Gastroesophageal sphincter (tissue), 4 donors: ENCODE measurements at regions not wholly inside any gene's neighbourhood (a gene's known extent, or its start where the extent isn't known, plus 50 kb on each side); places are given as distances from the start of the nearest gene placed in this dataset.

Source experiments
- ATAC-seq: fragments of 150-250 bp; one replicate; pipeline ENCODE4 v1.9.1; 2016; ENCODE audit warnings: mild to moderate bottlenecking, moderate library complexity
- H3K27ac ChIP-seq, 4 donors: fragments of 200-600 bp; sonication (generic) in 3 of 4; 1 replicate in 3 of 4; 2 replicates in 1 of 4; pipeline ENCODE4 v1.5.1; 2016 to 2019
- H3K27me3 ChIP-seq: fragments of 200-600 bp; sonication (generic); one replicate; pipeline ENCODE4 v1.5.1; 2019
- H3K36me3 ChIP-seq, 2 donors: fragments of 200-600 bp; sonication (generic); one replicate each; pipeline ENCODE4 v1.5.1; 2019; ENCODE audit warnings: control low read depth in 1 of 2
- H3K4me1 ChIP-seq, 3 donors: fragments of 200-600 bp; sonication (generic); 1 replicate in 2 of 3; 2 replicates in 1 of 3; pipeline ENCODE4 v1.5.1; 2016 to 2019; ENCODE audit warnings: control low read depth in 2 of 3
- H3K4me3 ChIP-seq, 2 donors: fragments of 200-600 bp; sonication (generic); one replicate each; pipeline ENCODE4 v1.5.1; 2019; ENCODE audit warnings: mild to moderate bottlenecking in 1 of 2, moderate library complexity in 1 of 2
- H3K9me3 ChIP-seq, 3 donors: fragments of 200-600 bp; sonication (generic); one replicate each; pipeline ENCODE4 v1.5.1; 2017 to 2019; ENCODE audit warnings: control low read depth in 2 of 3
- EP300 ChIP-seq: sonication (generic); formaldehyde crosslinking; IDR thresholded peaks from one replicate; pipeline ENCODE4 v1.6.1; 2017; ENCODE audit warnings: antibody characterized with exemption, mild to moderate bottlenecking
- POLR2A ChIP-seq, 2 donors: fragments of 450-650 bp; IDR thresholded peaks; one replicate each; pipeline ENCODE4 v1.6.1; 2017; ENCODE audit warnings: antibody characterized with exemption in 2 of 2, mild to moderate bottlenecking in 2 of 2, moderate library complexity in 1 of 2
- POLR2AphosphoS5 ChIP-seq: sonication (generic); formaldehyde crosslinking; IDR thresholded peaks from one replicate; pipeline ENCODE4 v1.6.1; 2017; ENCODE audit warnings: antibody characterized with exemption
- WGBS, 2 donors: methylation state at CpG; one replicate each; pipeline ENCODE4 v1.1.5; 2018; ENCODE audit warnings: low coverage in 1 of 2; 5-methylcytosine and 5-hydroxymethylcytosine counted together
- TF ChIP-seq, protein P1 (sequence below), 4 experiments: fragments of 200-600 bp in 2 of 4; fragments of 450-650 bp in 2 of 4; sonication (generic) in 1 of 4; IDR thresholded peaks; one replicate each; pipeline ENCODE4 v1.5.1; 2017 to 2019; ENCODE audit warnings: antibody characterized with exemption in 4 of 4, mild to moderate bottlenecking in 2 of 4, moderate library complexity in 2 of 4

DNA sequence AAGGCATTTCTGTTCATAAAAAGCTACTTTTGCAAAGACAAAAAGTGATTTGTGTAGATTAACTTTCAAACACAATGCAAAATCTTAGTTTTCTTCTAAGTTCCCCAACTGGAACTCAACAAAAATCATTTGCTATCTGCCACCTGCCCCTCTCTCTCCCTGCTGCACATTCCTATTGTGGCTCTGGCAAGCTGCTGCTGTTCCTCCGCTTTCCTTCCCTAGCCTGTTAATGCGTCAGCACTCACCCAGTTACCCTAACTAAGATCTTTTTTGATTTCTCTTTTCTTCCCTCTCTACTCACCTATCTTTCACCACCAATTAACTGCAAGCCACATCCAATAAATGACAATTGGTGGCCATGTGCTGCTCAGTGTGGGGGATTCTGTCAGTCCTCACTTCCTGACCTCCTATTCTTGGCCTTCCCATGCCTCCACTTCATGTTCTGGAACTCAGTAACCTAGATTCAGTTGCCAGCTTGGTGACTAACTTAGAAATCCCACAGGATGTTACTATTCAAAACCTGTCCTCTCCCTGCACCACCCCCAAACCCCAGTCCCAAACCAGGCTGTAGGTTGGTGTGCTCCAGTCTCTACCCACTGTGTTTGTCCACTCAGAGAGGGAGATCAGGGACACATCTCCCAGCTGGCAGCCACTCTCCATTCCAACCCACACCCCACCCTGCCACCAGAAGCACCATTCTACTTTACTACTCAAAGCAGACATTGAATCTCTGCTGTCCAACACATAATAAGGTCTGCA, 140.2 kb upstream of the CTTNBP2 start:
- Histone ChIP-seq H3K27me3 (no peaks in the 10 kb centered on the region), H3K27ac (no peak overlapping the region), H3K36me3 (no peaks in the 10 kb centered on the region), H3K4me1 (no peaks in the 10 kb centered on the region), H3K4me3 (no peak overlapping the region), H3K9me3 (peaks cover 0 to 15% (median 0%) of the 10 kb centered on the region in 3 donors)
- TF ChIP-seq POLR2AphosphoS5 (no peak), EP300 (no peak), POLR2A (IDR thresholded peaks at IDR 0.05) (no peak)
- TF ChIP-seq, protein P1, sequence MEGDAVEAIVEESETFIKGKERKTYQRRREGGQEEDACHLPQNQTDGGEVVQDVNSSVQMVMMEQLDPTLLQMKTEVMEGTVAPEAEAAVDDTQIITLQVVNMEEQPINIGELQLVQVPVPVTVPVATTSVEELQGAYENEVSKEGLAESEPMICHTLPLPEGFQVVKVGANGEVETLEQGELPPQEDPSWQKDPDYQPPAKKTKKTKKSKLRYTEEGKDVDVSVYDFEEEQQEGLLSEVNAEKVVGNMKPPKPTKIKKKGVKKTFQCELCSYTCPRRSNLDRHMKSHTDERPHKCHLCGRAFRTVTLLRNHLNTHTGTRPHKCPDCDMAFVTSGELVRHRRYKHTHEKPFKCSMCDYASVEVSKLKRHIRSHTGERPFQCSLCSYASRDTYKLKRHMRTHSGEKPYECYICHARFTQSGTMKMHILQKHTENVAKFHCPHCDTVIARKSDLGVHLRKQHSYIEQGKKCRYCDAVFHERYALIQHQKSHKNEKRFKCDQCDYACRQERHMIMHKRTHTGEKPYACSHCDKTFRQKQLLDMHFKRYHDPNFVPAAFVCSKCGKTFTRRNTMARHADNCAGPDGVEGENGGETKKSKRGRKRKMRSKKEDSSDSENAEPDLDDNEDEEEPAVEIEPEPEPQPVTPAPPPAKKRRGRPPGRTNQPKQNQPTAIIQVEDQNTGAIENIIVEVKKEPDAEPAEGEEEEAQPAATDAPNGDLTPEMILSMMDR (IDR thresholded peaks at IDR 0.05) = no peak
- ATAC-seq = no peak
- 68 to 91% methylated on average over 2 of the region's 2 CpGs for WGBS, 2 donors

DNA sequence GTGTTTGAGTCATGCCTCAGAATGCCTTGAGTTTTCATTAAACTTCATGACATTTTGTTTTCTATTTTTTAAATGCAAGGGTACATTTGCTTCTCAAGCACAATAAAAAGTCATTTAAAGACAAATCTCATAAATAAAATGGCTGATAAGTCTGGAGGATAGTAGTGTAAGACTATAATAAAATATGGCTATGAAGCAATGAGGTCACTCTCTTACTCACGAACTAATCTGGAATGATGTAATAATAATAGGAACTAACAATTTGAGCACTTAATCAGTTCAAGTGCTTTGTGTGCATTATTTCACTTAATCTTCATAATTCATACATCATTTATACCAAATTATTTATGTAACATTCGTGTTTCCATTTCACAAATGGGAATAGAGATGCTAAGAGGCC, 149.3 kb upstream of the CTTNBP2 start:
- Histone ChIP-seq H3K4me3 (no peak overlapping the region), H3K36me3 (no peaks in the 10 kb centered on the region), H3K27me3 (no peaks in the 10 kb centered on the region), H3K27ac (no peak overlapping the region), H3K4me1 (no peaks in the 10 kb centered on the region), H3K9me3 (peaks cover 0 to 21% (median 0%) of the 10 kb centered on the region in 3 donors)
- TF ChIP-seq EP300 (no peak), POLR2A (IDR thresholded peaks at IDR 0.05) (no peak), POLR2AphosphoS5 (no peak)
- TF ChIP-seq, protein P1 (IDR thresholded peaks at IDR 0.05) = no peak
- WGBS, 2 donors = 36 to 40% methylated on average over 2 of the region's 2 CpGs
- ATAC-seq = no peak

DNA sequence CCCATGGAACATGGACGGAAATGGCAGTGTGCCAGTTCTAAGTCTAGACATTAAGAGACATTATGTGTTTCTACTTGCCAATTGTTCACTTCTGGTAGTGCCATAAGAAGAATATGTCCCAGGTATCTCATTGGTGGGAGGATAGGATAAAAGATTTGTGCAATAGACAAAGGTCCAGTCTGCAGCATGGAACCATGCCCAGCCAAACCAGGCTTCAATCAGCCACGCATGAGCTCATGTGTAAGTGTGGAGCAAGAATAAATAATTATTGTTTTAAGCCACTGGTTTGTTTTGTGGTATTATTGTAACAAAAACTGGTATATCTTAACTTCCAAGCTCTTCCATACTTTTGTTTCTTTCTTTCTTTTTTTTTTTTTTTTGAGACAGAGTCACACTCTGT, 153.6 kb upstream of the CTTNBP2 start:
- WGBS, 2 donors = 50 to 84% methylated on average over 1 to 2 of the region's 2 CpGs
- no peaks in the 10 kb centered on the region for H3K36me3 ChIP-seq
- no peak for ATAC-seq
- no peaks in the 10 kb centered on the region for H3K27me3 ChIP-seq
- no peaks in the 10 kb centered on the region for H3K9me3 ChIP-seq
- TF ChIP-seq POLR2AphosphoS5 (no peak), POLR2A (IDR thresholded peaks at IDR 0.05) (no peak), EP300 (no peak)
- TF ChIP-seq, protein P1 (IDR thresholded peaks at IDR 0.05) = no peak
- no peaks in the 10 kb centered on the region for H3K4me1 ChIP-seq
- H3K4me3 ChIP-seq = no peak overlapping the region
- no peak overlapping the region for H3K27ac ChIP-seq

DNA sequence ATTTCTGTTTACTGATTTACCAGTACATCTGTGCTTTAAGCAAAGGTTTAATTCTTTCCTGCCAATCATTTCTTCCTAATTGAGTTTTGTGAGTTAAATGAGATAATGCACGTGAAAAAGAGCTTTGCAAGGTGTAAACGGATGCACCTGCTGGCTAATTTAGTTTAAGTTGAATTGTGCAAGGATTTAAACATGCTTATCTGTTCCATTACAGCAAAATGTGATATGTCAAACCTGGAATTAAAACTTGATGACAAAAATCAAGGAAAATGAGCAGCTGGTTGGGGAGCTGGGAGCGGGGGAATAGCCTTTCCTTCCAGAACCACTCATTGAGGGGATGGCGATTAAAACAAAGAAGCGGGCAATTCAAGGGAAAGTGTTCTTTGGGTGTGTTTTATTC, 155.0 kb upstream of the CTTNBP2 start:
- no peak overlapping the region for H3K4me3 ChIP-seq
- H3K27ac ChIP-seq = no peak overlapping the region
- H3K4me1 ChIP-seq = no peaks in the 10 kb centered on the region
- no peaks in the 10 kb centered on the region for H3K27me3 ChIP-seq
- no peaks in the 10 kb centered on the region for H3K9me3 ChIP-seq
- no peak for ATAC-seq
- no peak for TF ChIP-seq POLR2AphosphoS5
- no peak for TF ChIP-seq EP300
- no peak for TF ChIP-seq POLR2A (IDR thresholded peaks at IDR 0.05)
- TF ChIP-seq, protein P1 (IDR thresholded peaks at IDR 0.05) = no peak
- no peaks in the 10 kb centered on the region for H3K36me3 ChIP-seq
- WGBS, 2 donors = 69 to 98% methylated on average over 5 of the region's 5 CpGs

DNA sequence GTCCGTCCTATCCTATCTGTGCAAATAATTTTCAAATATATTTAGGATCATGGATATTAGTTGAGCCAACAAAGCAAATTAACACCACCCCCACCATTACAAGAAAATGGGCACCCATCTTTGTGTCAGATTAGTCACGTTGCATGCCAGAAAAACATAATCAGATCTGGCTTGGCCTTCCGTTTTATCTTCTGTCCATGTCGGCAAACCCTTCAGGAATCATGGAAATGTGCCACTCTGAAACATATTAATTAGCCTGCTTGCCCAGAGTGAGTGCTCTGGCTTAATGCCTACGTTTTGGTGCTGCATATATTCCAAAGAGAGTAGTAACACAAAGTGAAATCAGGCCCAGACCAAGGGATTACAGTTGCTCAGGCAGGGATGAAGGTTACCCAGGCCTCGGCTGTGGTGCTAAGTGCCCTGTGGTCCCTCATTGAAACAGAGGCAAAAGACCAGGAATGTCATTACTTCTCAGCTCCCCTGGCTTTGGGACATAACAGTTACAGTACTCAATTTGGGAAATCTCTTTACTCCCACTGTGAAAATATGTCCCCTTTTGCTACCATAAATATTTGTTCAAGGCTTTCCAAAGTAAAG, 154.0 kb upstream of the LSM8 start:
- no peaks in the 10 kb centered on the region for H3K9me3 ChIP-seq
- no peak overlapping the region for H3K27ac ChIP-seq
- no peaks in the 10 kb centered on the region for H3K4me1 ChIP-seq
- no peak overlapping the region for H3K4me3 ChIP-seq
- WGBS, 2 donors = 60 to 66% methylated on average over 2 to 4 of the region's 6 CpGs
- no peak for ATAC-seq
- TF ChIP-seq EP300 = no peak
- TF ChIP-seq, protein P1 (IDR thresholded peaks at IDR 0.05) = no peak
- TF ChIP-seq POLR2AphosphoS5 = no peak
- no peak for TF ChIP-seq POLR2A (IDR thresholded peaks at IDR 0.05)
- no peaks in the 10 kb centered on the region for H3K36me3 ChIP-seq
- H3K27me3 ChIP-seq = no peaks in the 10 kb centered on the region
